ENCODE measurements at regions not wholly inside any gene's neighbourhood (a gene's known extent, or its start where the extent isn't known, plus 50 kb on each side); places are given as distances from the start of the nearest gene placed in this dataset.

GRCh38 chr12:105855361-105856047 is 283.2 kb downstream of the NUAK1 start:
- Mint-ChIP-seq H3K4me3 (no peak overlapping the region), H3K36me3 (ENCODE audit: low read depth) (no peaks in the 10 kb centered on the region), H3K27ac (no peak overlapping the region), H3K4me1 (peaks cover 19% of the 10 kb centered on the region), H3K27me3 (ENCODE audit: low read depth, poor library complexity) (peaks cover 4% of the 10 kb centered on the region), H3K9me3 (peaks cover 4% of the 10 kb centered on the region)
- no peak for DNase-seq
- no peak for TF ChIP-seq CTCF (IDR thresholded peaks at IDR 0.05)

- Mint-ChIP-seq H3K4me1 (peaks cover 21% of the 10 kb centered on the region), H3K9me3 (peaks cover 4% of the 10 kb centered on the region), H3K4me3 (no peak overlapping the region), H3K27me3 (ENCODE audit: low read depth, poor library complexity) (peaks cover 4% of the 10 kb centered on the region), H3K27ac (no peak overlapping the region), H3K36me3 (ENCODE audit: low read depth) (no peaks in the 10 kb centered on the region)
- DNase-seq = no peak
- TF ChIP-seq CTCF (IDR thresholded peaks at IDR 0.05) = no peak
These were observed 282.7 kb downstream of the NUAK1 start for GRCh38 chr12:105856048-105856405.

- H3K9me3 Mint-ChIP-seq = peaks cover 12% of the 10 kb centered on the region
- no peak overlapping the region for H3K27ac Mint-ChIP-seq
- no peak overlapping the region for H3K4me3 Mint-ChIP-seq
- DNase-seq = no peak
- H3K4me1 Mint-ChIP-seq = peaks cover 20% of the 10 kb centered on the region
- peaks cover 4% of the 10 kb centered on the region for H3K27me3 Mint-ChIP-seq (ENCODE audit: low read depth, poor library complexity)
- no peak for TF ChIP-seq CTCF (IDR thresholded peaks at IDR 0.05)
- H3K36me3 Mint-ChIP-seq (ENCODE audit: low read depth) = no peaks in the 10 kb centered on the region
These were observed 279.6 kb downstream of the NUAK1 start for GRCh38 chr12:105858981-105859710.

- no peak for TF ChIP-seq CTCF (IDR thresholded peaks at IDR 0.05)
- no peak overlapping the region for H3K27ac Mint-ChIP-seq
- H3K36me3 Mint-ChIP-seq (ENCODE audit: low read depth) = no peaks in the 10 kb centered on the region
- peaks cover 4% of the 10 kb centered on the region for H3K27me3 Mint-ChIP-seq (ENCODE audit: low read depth, poor library complexity)
- no peak for DNase-seq
- H3K9me3 Mint-ChIP-seq = peaks cover 12% of the 10 kb centered on the region
- H3K4me1 Mint-ChIP-seq = peaks cover 20% of the 10 kb centered on the region
- no peak overlapping the region for H3K4me3 Mint-ChIP-seq
These were observed 278.1 kb downstream of the NUAK1 start for GRCh38 chr12:105860561-105861207.

- peaks cover 4% of the 10 kb centered on the region for H3K27me3 Mint-ChIP-seq (ENCODE audit: low read depth, poor library complexity)
- H3K27ac Mint-ChIP-seq = no peak overlapping the region
- TF ChIP-seq CTCF (IDR thresholded peaks at IDR 0.05) = no peak
- H3K4me1 Mint-ChIP-seq = peaks cover 20% of the 10 kb centered on the region
- H3K4me3 Mint-ChIP-seq = no peak overlapping the region
- H3K9me3 Mint-ChIP-seq = peaks cover 12% of the 10 kb centered on the region
- DNase-seq = no peak
- H3K36me3 Mint-ChIP-seq (ENCODE audit: low read depth) = no peaks in the 10 kb centered on the region
These were observed 277.5 kb downstream of the NUAK1 start for GRCh38 chr12:105861227-105861626.
